ENCODE measurements at regions not wholly inside any gene's neighbourhood (a gene's known extent, or its start where the extent isn't known, plus 50 kb on each side); places are given as distances from the start of the nearest gene placed in this dataset.

DNA sequence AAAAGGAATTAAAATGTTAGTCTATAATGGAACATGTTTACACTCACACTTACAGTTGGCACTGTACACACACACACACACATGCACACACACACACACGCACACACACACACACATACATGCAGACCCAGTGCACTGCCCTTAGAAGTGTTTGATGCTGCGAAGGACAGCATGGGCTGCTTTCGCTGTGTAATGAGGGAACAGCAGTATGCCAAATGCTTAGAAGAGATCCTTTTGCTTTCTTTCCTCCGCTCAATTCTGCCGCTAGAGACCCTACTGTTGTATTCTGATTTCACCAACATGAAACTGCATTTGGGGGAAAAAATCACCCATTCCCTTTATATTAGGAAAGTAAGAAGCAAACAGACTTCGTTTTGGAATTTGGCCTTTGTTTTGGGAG lies 217.9 kb downstream of the ENGASE start:
- H4K20me1 ChIP-seq (ENCODE audit: insufficient read depth, low read length, poor library complexity, severe bottlenecking): no peaks in the 10 kb centered on the region
- H3K27me3 ChIP-seq (ENCODE audit: insufficient read depth, low read length, poor library complexity, severe bottlenecking): no peaks in the 10 kb centered on the region
- TF ChIP-seq EZH2phosphoT487 (IDR thresholded peaks at IDR 0.05; ENCODE audit: borderline replicate concordance): no peak
- H3K4me1 ChIP-seq (ENCODE audit: insufficient read depth, low read length, poor library complexity, severe bottlenecking): no peaks in the 10 kb centered on the region
- H3K79me2 ChIP-seq (ENCODE audit: insufficient read depth, low read length): no peaks in the 10 kb centered on the region
- no peaks in the 10 kb centered on the region for H3K9me2 ChIP-seq (replicated peaks; ENCODE audit: low read depth, low read length)
- no peak overlapping the region for H2AFZ ChIP-seq (ENCODE audit: low read length)
- no peaks in the 10 kb centered on the region for H3K36me3 ChIP-seq (ENCODE audit: insufficient read depth, low read length)
- H3F3A ChIP-seq (ENCODE audit: low read depth): no peaks in the 10 kb centered on the region
- H3K9me3 ChIP-seq (ENCODE audit: insufficient read depth, low read depth, low read length): no peaks in the 10 kb centered on the region
- H3K9ac ChIP-seq (ENCODE audit: low read depth, low read length, poor library complexity, severe bottlenecking): no peak overlapping the region
- no peak overlapping the region for H3K4me3 ChIP-seq (ENCODE audit: low read length, poor library complexity, severe bottlenecking)
- no peak overlapping the region for H3K4me2 ChIP-seq (ENCODE audit: low read depth, low read length, poor library complexity, severe bottlenecking)

- H3K4me3 ChIP-seq (ENCODE audit: low read length, poor library complexity, severe bottlenecking): no peak overlapping the region
- H3K9me3 ChIP-seq (ENCODE audit: insufficient read depth, low read depth, low read length): no peaks in the 10 kb centered on the region
- no peaks in the 10 kb centered on the region for H3K36me3 ChIP-seq (ENCODE audit: insufficient read depth, low read length)
- no peaks in the 10 kb centered on the region for H3K9me2 ChIP-seq (replicated peaks; ENCODE audit: low read depth, low read length)
- no peaks in the 10 kb centered on the region for H4K20me1 ChIP-seq (ENCODE audit: insufficient read depth, low read length, poor library complexity, severe bottlenecking)
- H2AFZ ChIP-seq (ENCODE audit: low read length): no peak overlapping the region
- no peaks in the 10 kb centered on the region for H3K27me3 ChIP-seq (ENCODE audit: insufficient read depth, low read length, poor library complexity, severe bottlenecking)
- no peaks in the 10 kb centered on the region for H3K79me2 ChIP-seq (ENCODE audit: insufficient read depth, low read length)
- H3K4me1 ChIP-seq (ENCODE audit: insufficient read depth, low read length, poor library complexity, severe bottlenecking): no peaks in the 10 kb centered on the region
- H3K9ac ChIP-seq (ENCODE audit: low read depth, low read length, poor library complexity, severe bottlenecking): no peak overlapping the region
- H3F3A ChIP-seq (ENCODE audit: low read depth): no peaks in the 10 kb centered on the region
- H3K4me2 ChIP-seq (ENCODE audit: low read depth, low read length, poor library complexity, severe bottlenecking): no peak overlapping the region
- TF ChIP-seq EZH2phosphoT487 (IDR thresholded peaks at IDR 0.05; ENCODE audit: borderline replicate concordance): no peak
- TF ChIP-seq, protein P1, sequence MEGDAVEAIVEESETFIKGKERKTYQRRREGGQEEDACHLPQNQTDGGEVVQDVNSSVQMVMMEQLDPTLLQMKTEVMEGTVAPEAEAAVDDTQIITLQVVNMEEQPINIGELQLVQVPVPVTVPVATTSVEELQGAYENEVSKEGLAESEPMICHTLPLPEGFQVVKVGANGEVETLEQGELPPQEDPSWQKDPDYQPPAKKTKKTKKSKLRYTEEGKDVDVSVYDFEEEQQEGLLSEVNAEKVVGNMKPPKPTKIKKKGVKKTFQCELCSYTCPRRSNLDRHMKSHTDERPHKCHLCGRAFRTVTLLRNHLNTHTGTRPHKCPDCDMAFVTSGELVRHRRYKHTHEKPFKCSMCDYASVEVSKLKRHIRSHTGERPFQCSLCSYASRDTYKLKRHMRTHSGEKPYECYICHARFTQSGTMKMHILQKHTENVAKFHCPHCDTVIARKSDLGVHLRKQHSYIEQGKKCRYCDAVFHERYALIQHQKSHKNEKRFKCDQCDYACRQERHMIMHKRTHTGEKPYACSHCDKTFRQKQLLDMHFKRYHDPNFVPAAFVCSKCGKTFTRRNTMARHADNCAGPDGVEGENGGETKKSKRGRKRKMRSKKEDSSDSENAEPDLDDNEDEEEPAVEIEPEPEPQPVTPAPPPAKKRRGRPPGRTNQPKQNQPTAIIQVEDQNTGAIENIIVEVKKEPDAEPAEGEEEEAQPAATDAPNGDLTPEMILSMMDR (conservative IDR thresholded peaks at IDR 0.05; ENCODE audit: low read length): no peak
Observed at GRCh38 chr17:79291391-79291790, 216.8 kb downstream of the ENGASE start.

DNA sequence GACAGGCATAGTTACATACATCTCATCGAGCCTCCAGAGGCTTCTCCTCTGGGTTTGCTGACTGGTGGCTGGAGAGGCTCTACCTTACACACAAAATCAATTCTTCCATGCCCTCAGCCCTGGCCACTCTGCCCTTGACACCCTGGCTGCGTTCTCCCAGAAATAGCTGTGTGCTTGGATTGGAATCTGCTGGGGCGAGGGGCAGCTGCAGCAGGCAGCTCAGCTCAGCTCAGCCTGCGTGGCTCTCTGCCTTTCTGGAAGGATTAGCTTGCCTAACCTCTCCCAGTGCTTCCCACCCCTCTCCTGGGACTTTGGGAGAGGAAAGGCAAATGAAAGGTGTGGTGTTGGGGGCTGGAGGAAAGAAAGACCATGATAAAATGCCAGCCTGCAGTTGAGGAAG lies 216.1 kb downstream of the ENGASE start:
- Histone ChIP-seq H4K20me1 (ENCODE audit: insufficient read depth, low read length, poor library complexity, severe bottlenecking) (no peaks in the 10 kb centered on the region), H3K9me3 (ENCODE audit: insufficient read depth, low read depth, low read length) (no peaks in the 10 kb centered on the region), H3K9ac (ENCODE audit: low read depth, low read length, poor library complexity, severe bottlenecking) (no peak overlapping the region), H3K4me3 (ENCODE audit: low read length, poor library complexity, severe bottlenecking) (no peak overlapping the region), H3K27me3 (ENCODE audit: insufficient read depth, low read length, poor library complexity, severe bottlenecking) (no peaks in the 10 kb centered on the region), H3F3A (ENCODE audit: low read depth) (no peaks in the 10 kb centered on the region), H3K9me2 (replicated peaks; ENCODE audit: low read depth, low read length) (no peaks in the 10 kb centered on the region), H3K4me1 (ENCODE audit: insufficient read depth, low read length, poor library complexity, severe bottlenecking) (no peaks in the 10 kb centered on the region), H3K79me2 (ENCODE audit: insufficient read depth, low read length) (no peaks in the 10 kb centered on the region), H3K4me2 (ENCODE audit: low read depth, low read length, poor library complexity, severe bottlenecking) (no peak overlapping the region), H2AFZ (ENCODE audit: low read length) (no peak overlapping the region), H3K36me3 (ENCODE audit: insufficient read depth, low read length) (no peaks in the 10 kb centered on the region)
- TF ChIP-seq, protein P1 (conservative IDR thresholded peaks at IDR 0.05; ENCODE audit: low read length): no peak
- TF ChIP-seq EZH2phosphoT487 (IDR thresholded peaks at IDR 0.05; ENCODE audit: borderline replicate concordance): no peak

GRCh38 chr17:79288950-79289349 lies 214.3 kb downstream of the ENGASE start:
- Histone ChIP-seq H3K9me2 (replicated peaks; ENCODE audit: low read depth, low read length) (no peaks in the 10 kb centered on the region), H2AFZ (ENCODE audit: low read length) (no peak overlapping the region), H3K4me2 (ENCODE audit: low read depth, low read length, poor library complexity, severe bottlenecking) (no peak overlapping the region), H3K27me3 (ENCODE audit: insufficient read depth, low read length, poor library complexity, severe bottlenecking) (no peaks in the 10 kb centered on the region), H4K20me1 (ENCODE audit: insufficient read depth, low read length, poor library complexity, severe bottlenecking) (no peaks in the 10 kb centered on the region), H3K9me3 (ENCODE audit: insufficient read depth, low read depth, low read length) (no peaks in the 10 kb centered on the region), H3K4me1 (ENCODE audit: insufficient read depth, low read length, poor library complexity, severe bottlenecking) (no peaks in the 10 kb centered on the region), H3K36me3 (ENCODE audit: insufficient read depth, low read length) (no peaks in the 10 kb centered on the region), H3K79me2 (ENCODE audit: insufficient read depth, low read length) (no peaks in the 10 kb centered on the region), H3F3A (ENCODE audit: low read depth) (no peaks in the 10 kb centered on the region), H3K4me3 (ENCODE audit: low read length, poor library complexity, severe bottlenecking) (no peak overlapping the region), H3K9ac (ENCODE audit: low read depth, low read length, poor library complexity, severe bottlenecking) (no peak overlapping the region)
- TF ChIP-seq, protein P1 (conservative IDR thresholded peaks at IDR 0.05; ENCODE audit: low read length): no peak
- no peak for TF ChIP-seq EZH2phosphoT487 (IDR thresholded peaks at IDR 0.05; ENCODE audit: borderline replicate concordance)
